ENCODE measurements at regions not wholly inside any gene's neighbourhood (a gene's known extent, or its start where the extent isn't known, plus 50 kb on each side); places are given as distances from the start of the nearest gene placed in this dataset.
"Not testable (repeated sequence)": the region's sequence is repeated elsewhere in the genome, so short reads cannot be mapped to it uniquely, and the experiment has no call there.

DNA sequence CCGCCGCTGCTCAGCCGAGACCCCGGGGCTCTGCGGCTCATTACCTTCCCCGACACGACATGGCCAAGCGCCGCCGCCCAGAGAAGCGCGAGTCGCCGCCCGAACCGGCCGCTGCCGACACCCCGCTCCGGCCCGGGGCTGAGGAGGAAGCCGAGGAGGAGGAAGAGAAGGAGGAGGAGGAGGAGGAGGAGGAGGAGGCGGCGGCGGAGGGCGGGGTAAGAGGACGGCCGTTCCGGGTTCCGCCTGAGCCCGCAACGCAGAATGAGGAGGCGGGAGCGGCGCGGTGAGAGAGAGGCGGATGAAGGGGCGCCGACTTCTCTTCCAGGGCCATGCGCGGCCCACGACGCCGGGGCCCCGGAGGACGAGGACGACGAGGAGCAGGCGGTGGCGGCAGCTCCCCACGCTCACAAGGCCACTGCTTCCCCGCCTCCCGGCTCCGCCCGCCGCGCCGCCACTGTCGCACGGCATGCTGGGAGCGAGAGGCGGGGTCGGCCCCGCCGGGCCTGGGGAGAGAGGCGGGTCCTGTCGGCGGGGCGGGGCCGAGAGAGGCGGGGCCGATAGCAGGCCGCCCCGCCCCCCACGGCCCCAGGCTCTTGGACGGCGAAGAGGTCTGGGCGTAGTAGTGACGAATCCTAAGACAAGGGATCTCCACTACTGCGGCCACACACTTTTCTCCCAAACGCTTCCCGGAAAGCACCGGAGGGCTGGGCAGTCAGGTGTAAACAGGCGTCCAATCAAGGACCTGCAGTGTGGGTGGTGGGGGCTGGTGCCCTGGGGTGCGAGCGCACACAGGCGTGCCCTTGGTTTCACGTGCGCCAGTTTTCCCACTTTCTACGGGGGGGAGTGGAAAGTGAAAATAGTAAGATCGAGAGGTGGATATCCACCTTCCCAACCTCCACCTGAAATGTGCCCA is 67.9 kb upstream of the SPN start:
- Histone ChIP-seq H3K4me3 (ENCODE audit: low read depth, low read length) (peak overlapping the region; percentile 99), H3K27ac (ENCODE audit: low read depth, low read length) (peak overlapping the region; percentile 97), H2BK5ac (ENCODE audit: low read depth, low read length, poor library complexity) (peak overlapping the region; percentile 43), H3K9ac (ENCODE audit: low read length) (peak overlapping the region; percentile 91), H2AFZ (ENCODE audit: insufficient read depth, low read length, poor library complexity) (peak overlapping the region; percentile 95), H4K91ac (ENCODE audit: low read depth, low read length) (peak overlapping the region; percentile 76), H3K4ac (ENCODE audit: low read depth, low read length) (peak overlapping the region; percentile 81), H3K18ac (ENCODE audit: low read length) (peak overlapping the region; percentile 73), H3K14ac (ENCODE audit: low read length) (peak overlapping the region; percentile 94), H4K12ac (ENCODE audit: low read depth, low read length) (peak overlapping the region; percentile 73), H3K4me2 (ENCODE audit: low read length) (peak overlapping the region; percentile 54), H2BK120ac (ENCODE audit: insufficient read depth, low read length, poor library complexity) (peak overlapping the region; percentile 35), H4K8ac (ENCODE audit: low read depth, low read length) (peak overlapping the region; percentile 49)
- not testable (repeated sequence) for H3K4me1 ChIP-seq (ENCODE audit: control insufficient read depth in 1 of 2, insufficient read depth in 2 of 2, low read length in 2 of 2); H3K9me3 ChIP-seq (ENCODE audit: insufficient read depth, low read depth, low read length); H3K23ac ChIP-seq (ENCODE audit: low read length); H2AK5ac ChIP-seq (ENCODE audit: low read length); H3K27me3 ChIP-seq (ENCODE audit: insufficient read depth, low read length); H3K36me3 ChIP-seq (ENCODE audit: control insufficient read depth in 1 of 2, insufficient read depth in 2 of 2, low read length in 2 of 2); H3K79me2 ChIP-seq (ENCODE audit: control insufficient read depth, insufficient read depth, low read length, poor library complexity); H2BK12ac ChIP-seq (ENCODE audit: low read length); H3K79me1 ChIP-seq (ENCODE audit: low read length)
- no CpG with 5 or more reads among the region's 91 CpGs for WGBS (ENCODE audit: extremely low coverage, insufficient coverage, insufficient read length)
- DNase-seq: peak; percentile 91 to 93

DNA sequence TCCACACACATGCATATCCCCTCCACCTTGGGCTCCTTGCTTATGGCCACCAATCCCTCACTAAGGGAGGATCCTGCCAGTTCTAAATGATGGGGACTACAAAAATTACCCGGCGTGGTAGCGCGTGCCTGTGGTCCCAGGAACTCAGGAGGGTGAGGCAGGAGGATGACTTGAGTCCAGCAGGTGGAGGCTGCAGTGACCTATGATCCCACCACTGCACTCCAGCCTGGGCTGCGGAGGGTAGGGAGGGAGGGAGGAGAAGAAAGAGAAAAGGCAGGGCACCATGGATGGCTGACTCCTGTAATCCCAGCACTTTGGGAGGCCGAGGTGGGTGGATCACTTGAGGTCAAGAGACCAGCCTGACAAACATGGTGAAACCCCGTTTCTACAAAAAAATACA is 66.0 kb upstream of the SPN start:
- H4K8ac ChIP-seq (ENCODE audit: low read depth, low read length); H3K9ac ChIP-seq (ENCODE audit: low read length); H2BK12ac ChIP-seq (ENCODE audit: low read length); H3K4me3 ChIP-seq (ENCODE audit: low read depth, low read length); H3K36me3 ChIP-seq (ENCODE audit: control insufficient read depth in 1 of 2, insufficient read depth in 2 of 2, low read length in 2 of 2); H3K9me3 ChIP-seq (ENCODE audit: insufficient read depth, low read depth, low read length); H3K4me2 ChIP-seq (ENCODE audit: low read length); H4K91ac ChIP-seq (ENCODE audit: low read depth, low read length); H2AFZ ChIP-seq (ENCODE audit: insufficient read depth, low read length, poor library complexity); H3K14ac ChIP-seq (ENCODE audit: low read length); H4K12ac ChIP-seq (ENCODE audit: low read depth, low read length); H3K27me3 ChIP-seq (ENCODE audit: insufficient read depth, low read length); H3K79me1 ChIP-seq (ENCODE audit: low read length); H3K4me1 ChIP-seq (ENCODE audit: control insufficient read depth in 1 of 2, insufficient read depth in 2 of 2, low read length in 2 of 2); H3K27ac ChIP-seq (ENCODE audit: low read depth, low read length); H3K23ac ChIP-seq (ENCODE audit: low read length); H3K4ac ChIP-seq (ENCODE audit: low read depth, low read length); H2BK120ac ChIP-seq (ENCODE audit: insufficient read depth, low read length, poor library complexity); H3K18ac ChIP-seq (ENCODE audit: low read length); H2AK5ac ChIP-seq (ENCODE audit: low read length); H2BK5ac ChIP-seq (ENCODE audit: low read depth, low read length, poor library complexity); H3K79me2 ChIP-seq (ENCODE audit: control insufficient read depth, insufficient read depth, low read length, poor library complexity); DNase-seq: not testable (repeated sequence)
- WGBS (ENCODE audit: extremely low coverage, insufficient coverage, insufficient read length): no CpG with 5 or more reads among the region's 7 CpGs

DNA sequence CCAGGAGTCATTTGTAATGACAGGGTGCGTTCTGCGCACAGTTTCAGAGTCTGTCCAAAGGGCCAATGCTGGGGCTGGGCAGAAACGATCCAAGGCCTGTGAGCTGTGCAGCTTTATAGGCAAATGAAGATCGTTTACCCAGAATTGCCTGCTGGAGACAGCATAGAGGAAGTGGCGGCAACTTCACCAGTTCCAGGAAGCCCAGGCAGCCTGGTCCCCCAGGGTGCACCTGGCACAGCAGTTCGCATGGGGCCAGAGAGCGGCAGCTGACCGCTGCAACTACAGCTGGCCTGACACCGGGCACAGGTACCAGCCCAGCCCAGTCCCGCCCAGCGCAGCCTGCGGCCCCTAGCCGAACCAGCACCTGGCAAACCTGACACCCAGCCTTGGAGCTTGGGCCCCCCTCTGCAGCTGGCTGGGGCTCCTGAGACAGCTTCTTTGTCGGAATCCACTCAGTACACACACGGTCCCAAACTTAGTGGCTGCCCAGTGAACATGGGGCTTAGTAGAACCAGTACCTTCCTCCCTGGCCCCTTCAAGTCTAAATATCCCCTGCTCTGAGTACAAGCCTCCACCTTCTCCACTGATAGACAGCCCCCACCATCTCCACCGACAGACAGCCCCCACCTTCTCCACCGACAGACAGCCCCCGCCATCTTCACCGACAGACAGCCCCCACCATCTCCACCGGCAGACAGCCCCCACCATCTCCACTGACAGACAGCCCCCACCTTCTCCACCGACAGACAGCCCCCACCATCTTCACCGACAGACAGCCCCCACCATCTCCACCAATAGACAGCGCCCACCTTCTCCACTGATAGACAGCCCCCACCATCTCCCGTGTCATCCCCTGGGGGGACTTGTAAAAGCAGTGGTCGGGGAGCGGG is 62.7 kb upstream of the SPN start:
- no CpG with 5 or more reads among the region's 26 CpGs for WGBS (ENCODE audit: extremely low coverage, insufficient coverage, insufficient read length)
- H2BK12ac ChIP-seq (ENCODE audit: low read length); H3K9ac ChIP-seq (ENCODE audit: low read length); H3K9me3 ChIP-seq (ENCODE audit: insufficient read depth, low read depth, low read length); H3K27ac ChIP-seq (ENCODE audit: low read depth, low read length); H3K18ac ChIP-seq (ENCODE audit: low read length); H4K91ac ChIP-seq (ENCODE audit: low read depth, low read length); H2BK5ac ChIP-seq (ENCODE audit: low read depth, low read length, poor library complexity); H2AK5ac ChIP-seq (ENCODE audit: low read length); H3K4me2 ChIP-seq (ENCODE audit: low read length); H2BK120ac ChIP-seq (ENCODE audit: insufficient read depth, low read length, poor library complexity); H2AFZ ChIP-seq (ENCODE audit: insufficient read depth, low read length, poor library complexity); H3K36me3 ChIP-seq (ENCODE audit: control insufficient read depth in 1 of 2, insufficient read depth in 2 of 2, low read length in 2 of 2); H3K79me1 ChIP-seq (ENCODE audit: low read length); H4K8ac ChIP-seq (ENCODE audit: low read depth, low read length); H3K4ac ChIP-seq (ENCODE audit: low read depth, low read length); H3K14ac ChIP-seq (ENCODE audit: low read length); H4K12ac ChIP-seq (ENCODE audit: low read depth, low read length); H3K79me2 ChIP-seq (ENCODE audit: control insufficient read depth, insufficient read depth, low read length, poor library complexity); H3K27me3 ChIP-seq (ENCODE audit: insufficient read depth, low read length); H3K4me3 ChIP-seq (ENCODE audit: low read depth, low read length); H3K23ac ChIP-seq (ENCODE audit: low read length): not testable (repeated sequence)
- peak in 1 of 2 donors; percentile 2 for DNase-seq
- H3K4me1 ChIP-seq (ENCODE audit: control insufficient read depth in 1 of 2, insufficient read depth in 2 of 2, low read length in 2 of 2): peaks cover 11% of the 10 kb centered on the region in 2 experiments

DNA sequence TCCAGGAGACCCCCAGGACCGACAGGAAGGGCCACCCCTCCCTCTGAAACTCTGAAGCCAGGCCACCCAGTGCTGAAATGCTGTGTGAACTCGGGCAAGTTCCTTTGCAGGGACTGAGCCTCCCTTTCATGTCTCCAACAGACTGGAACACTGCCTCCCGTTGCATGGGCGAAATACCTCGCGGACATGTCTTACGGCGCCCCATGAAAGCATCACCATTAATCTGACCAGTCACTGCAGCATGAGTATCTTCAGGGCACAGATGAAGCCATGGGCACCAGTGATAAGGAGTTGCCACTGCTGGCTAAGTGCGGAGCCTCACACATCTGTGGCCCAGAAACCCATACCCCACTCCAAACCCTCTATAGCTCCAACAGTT is 60.8 kb upstream of the SPN start:
- not testable (repeated sequence) for H2BK12ac ChIP-seq (ENCODE audit: low read length); H3K27me3 ChIP-seq (ENCODE audit: insufficient read depth, low read length); H3K18ac ChIP-seq (ENCODE audit: low read length); H2BK5ac ChIP-seq (ENCODE audit: low read depth, low read length, poor library complexity); H3K23ac ChIP-seq (ENCODE audit: low read length); H3K9me3 ChIP-seq (ENCODE audit: insufficient read depth, low read depth, low read length); H2AK5ac ChIP-seq (ENCODE audit: low read length); H3K4me3 ChIP-seq (ENCODE audit: low read depth, low read length); H2BK120ac ChIP-seq (ENCODE audit: insufficient read depth, low read length, poor library complexity); H4K8ac ChIP-seq (ENCODE audit: low read depth, low read length); H3K9ac ChIP-seq (ENCODE audit: low read length); H3K79me2 ChIP-seq (ENCODE audit: control insufficient read depth, insufficient read depth, low read length, poor library complexity); H2AFZ ChIP-seq (ENCODE audit: insufficient read depth, low read length, poor library complexity); H4K91ac ChIP-seq (ENCODE audit: low read depth, low read length); H3K79me1 ChIP-seq (ENCODE audit: low read length); DNase-seq; H3K14ac ChIP-seq (ENCODE audit: low read length); H3K4me2 ChIP-seq (ENCODE audit: low read length); H3K36me3 ChIP-seq (ENCODE audit: control insufficient read depth in 1 of 2, insufficient read depth in 2 of 2, low read length in 2 of 2); H4K12ac ChIP-seq (ENCODE audit: low read depth, low read length); H3K27ac ChIP-seq (ENCODE audit: low read depth, low read length)
- Histone ChIP-seq H3K4me1 (ENCODE audit: control insufficient read depth in 1 of 2, insufficient read depth in 2 of 2, low read length in 2 of 2) (peaks cover 11 to 14% of the 10 kb centered on the region in 2 experiments), H3K4ac (ENCODE audit: low read depth, low read length) (peak overlapping the region; percentile 1)
- no CpG with 5 or more reads among the region's 9 CpGs for WGBS (ENCODE audit: extremely low coverage, insufficient coverage, insufficient read length)

Data from trophoblast cell (in vitro differentiated cells and primary cell).